CD4-positive, CD25-positive, alpha-beta regulatory T cell (primary cell): ENCODE measurements at regions not wholly inside any gene's neighbourhood (a gene's known extent, or its start where the extent isn't known, plus 50 kb on each side); places are given as distances from the start of the nearest gene placed in this dataset.

Experiments used
- ATAC-seq, 2 donors: fragments of 150-1000 bp; cut with Tn5 transposase; one replicate each; pipeline ENCODE4 v1.10.0; 2021; ENCODE audit warnings: low read depth in 2 of 2, moderate number of reproducible peaks in 2 of 2, moderate library complexity in 1 of 2
- DNase-seq, 3 donors: peaks; one replicate each; pipeline versions ENCODE4 v3.0.0 to v3.0.0-alpha.2; 2012 to 2022; ENCODE audit warnings: mixed read lengths in 1 of 3
- H3K27ac ChIP-seq: one replicate; pipeline ENCODE4 v1.7.0; 2013; ENCODE audit warnings: mild to moderate bottlenecking, low read length; ENCODE audit not compliant: insufficient read depth, poor library complexity, severe bottlenecking
- H3K27me3 ChIP-seq: one replicate; pipeline ENCODE4 v1.7.0; 2013; ENCODE audit warnings: low read length; ENCODE audit not compliant: control insufficient read depth, insufficient read depth
- H3K36me3 ChIP-seq: one replicate; pipeline ENCODE4 v1.7.0; 2013; ENCODE audit warnings: mild to moderate bottlenecking, low read length, moderate library complexity; ENCODE audit not compliant: control insufficient read depth, insufficient read depth
- H3K4me1 ChIP-seq: 2 replicates; pipeline ENCODE4 v1.7.0; 2013; ENCODE audit warnings: mild to moderate bottlenecking, low read length; ENCODE audit not compliant: insufficient read depth, control insufficient read depth, poor library complexity, severe bottlenecking
- H3K4me3 ChIP-seq: one replicate; pipeline ENCODE4 v1.7.0; 2013; ENCODE audit warnings: low read depth, mild to moderate bottlenecking, low read length, moderate library complexity
- H3K9me3 ChIP-seq, 2 experiments: 1 replicate in 1 of 2; 2 replicates in 1 of 2; pipeline ENCODE4 v1.7.0; 2013; ENCODE audit warnings: low read length in 2 of 2, mild to moderate bottlenecking in 1 of 2, moderate library complexity in 1 of 2; ENCODE audit not compliant: control insufficient read depth in 2 of 2
- H3K27ac Mint-ChIP-seq, 3 donors: one replicate each; pipeline ENCODE4 v1.8.0; 2020 to 2022; ENCODE audit warnings: mild to moderate bottlenecking in 3 of 3, mixed read lengths in 3 of 3, moderate library complexity in 2 of 3
- H3K27me3 Mint-ChIP-seq: one replicate; pipeline ENCODE4 v1.8.0; 2022; ENCODE audit warnings: mild to moderate bottlenecking, mixed read lengths
- H3K36me3 Mint-ChIP-seq: one replicate; pipeline ENCODE4 v1.8.0; 2020; ENCODE audit warnings: mixed read lengths
- H3K4me1 Mint-ChIP-seq, 4 donors: one replicate each; pipeline ENCODE4 v1.8.0; 2020 to 2022; ENCODE audit warnings: mixed read lengths in 4 of 4, mild to moderate bottlenecking in 1 of 4
- H3K4me3 Mint-ChIP-seq, 4 donors: one replicate each; pipeline ENCODE4 v1.8.0; 2020 to 2022; ENCODE audit warnings: mild to moderate bottlenecking in 4 of 4, mixed read lengths in 4 of 4, moderate library complexity in 3 of 4
- H3K9me3 Mint-ChIP-seq, 7 donors: one replicate each; pipeline ENCODE4 v1.8.0; 2020 to 2022; ENCODE audit warnings: mixed read lengths in 7 of 7, mild to moderate bottlenecking in 3 of 7, moderate library complexity in 2 of 7

GRCh38 chr10:59060852-59061251 lies 115.6 kb upstream of the PHYHIPL start:
- no peaks in the 10 kb centered on the region for H3K27me3 Mint-ChIP-seq
- no peaks in the 10 kb centered on the region for H3K27me3 ChIP-seq
- no peak overlapping the region for H3K27ac ChIP-seq
- no peaks in the 10 kb centered on the region for H3K36me3 ChIP-seq
- H3K4me3 Mint-ChIP-seq: no peak overlapping the region
- peaks cover 0 to 6% (median 4%) of the 10 kb centered on the region in 7 donors for H3K9me3 Mint-ChIP-seq
- H3K4me1 ChIP-seq: no peaks in the 10 kb centered on the region
- ATAC-seq (no peak), DNase-seq (no peak)
- H3K4me3 ChIP-seq: no peak overlapping the region
- H3K4me1 Mint-ChIP-seq: no peaks in the 10 kb centered on the region
- no peaks in the 10 kb centered on the region for H3K9me3 ChIP-seq
- no peaks in the 10 kb centered on the region for H3K36me3 Mint-ChIP-seq
- no peak overlapping the region for H3K27ac Mint-ChIP-seq

DNA sequence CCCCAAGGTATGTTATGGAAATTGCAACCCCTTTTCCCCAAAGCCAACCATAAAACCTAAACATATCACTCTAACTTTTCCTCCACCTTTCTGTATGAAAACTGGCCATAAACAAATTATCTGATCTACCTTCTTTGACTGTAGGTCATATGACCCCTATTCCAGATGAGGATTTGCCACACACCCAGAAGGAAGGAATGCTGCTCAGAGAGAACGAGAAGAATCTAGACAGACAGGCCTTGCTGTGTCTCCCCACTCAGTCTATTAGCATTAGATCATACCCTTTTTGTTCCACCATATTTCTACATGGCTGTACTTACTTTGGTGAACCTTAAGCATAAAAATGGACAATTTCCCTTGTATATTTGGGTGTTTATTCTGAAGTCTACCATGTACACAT lies 113.0 kb upstream of the PHYHIPL start:
- Mint-ChIP-seq H3K4me1 (no peaks in the 10 kb centered on the region), H3K9me3 (peaks cover 0 to 5% (median 2%) of the 10 kb centered on the region in 7 donors), H3K4me3 (no peak overlapping the region), H3K27me3 (no peaks in the 10 kb centered on the region), H3K27ac (no peak overlapping the region), H3K36me3 (no peaks in the 10 kb centered on the region)
- Histone ChIP-seq H3K27me3 (no peaks in the 10 kb centered on the region), H3K36me3 (no peaks in the 10 kb centered on the region), H3K9me3 (no peaks in the 10 kb centered on the region), H3K4me3 (no peak overlapping the region), H3K4me1 (no peaks in the 10 kb centered on the region), H3K27ac (no peak overlapping the region)
- ATAC-seq (no peak), DNase-seq (no peak)

DNA sequence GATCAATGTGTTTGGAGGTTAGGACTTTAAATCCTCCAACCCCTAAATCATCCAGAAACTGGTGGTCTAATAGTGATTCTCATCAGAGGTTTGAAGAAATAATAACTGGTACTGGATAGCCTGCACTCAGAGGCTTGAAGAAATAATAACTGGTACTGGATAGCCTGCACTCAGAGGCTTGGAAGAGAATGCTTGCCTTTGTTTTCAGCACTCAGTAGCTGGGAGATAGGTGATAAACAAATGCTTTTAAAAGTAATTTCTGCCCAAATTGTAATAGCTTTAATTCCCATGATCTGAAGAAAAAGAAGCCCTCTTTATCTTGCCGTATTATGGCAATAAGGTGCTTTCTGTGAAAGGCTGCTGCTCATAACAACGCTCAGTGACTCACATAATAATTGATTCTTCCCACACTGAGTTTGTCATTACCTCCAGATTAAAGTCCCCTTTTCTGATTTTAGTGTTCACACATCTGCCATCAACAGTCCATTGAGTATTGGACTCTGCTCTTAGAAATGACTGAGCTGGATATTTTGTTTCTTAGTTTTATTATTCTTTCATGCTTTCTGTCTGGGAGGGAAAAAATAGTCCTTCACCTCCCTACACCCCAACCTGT lies 112.3 kb upstream of the PHYHIPL start:
- no peaks in the 10 kb centered on the region for H3K27me3 ChIP-seq
- H3K9me3 ChIP-seq: no peaks in the 10 kb centered on the region
- no peak overlapping the region for H3K4me3 ChIP-seq
- DNase-seq (no peak), ATAC-seq (no peak)
- no peaks in the 10 kb centered on the region for H3K4me1 Mint-ChIP-seq
- no peaks in the 10 kb centered on the region for H3K27me3 Mint-ChIP-seq
- no peaks in the 10 kb centered on the region for H3K36me3 Mint-ChIP-seq
- no peaks in the 10 kb centered on the region for H3K36me3 ChIP-seq
- H3K9me3 Mint-ChIP-seq: peaks cover 0 to 6% (median 2%) of the 10 kb centered on the region in 7 donors
- no peaks in the 10 kb centered on the region for H3K4me1 ChIP-seq
- no peak overlapping the region for H3K27ac ChIP-seq
- no peak overlapping the region for H3K27ac Mint-ChIP-seq
- H3K4me3 Mint-ChIP-seq: no peak overlapping the region

- Mint-ChIP-seq H3K4me3 (no peak overlapping the region), H3K4me1 (no peaks in the 10 kb centered on the region), H3K36me3 (no peaks in the 10 kb centered on the region), H3K27me3 (no peaks in the 10 kb centered on the region), H3K27ac (no peak overlapping the region), H3K9me3 (peaks cover 0 to 7% (median 3%) of the 10 kb centered on the region in 7 donors)
- H3K27me3 ChIP-seq: no peaks in the 10 kb centered on the region
- no peak for DNase-seq
- ATAC-seq: no peak
- no peak overlapping the region for H3K4me3 ChIP-seq
- no peak overlapping the region for H3K27ac ChIP-seq
- H3K36me3 ChIP-seq: no peaks in the 10 kb centered on the region
- H3K4me1 ChIP-seq: no peaks in the 10 kb centered on the region
- H3K9me3 ChIP-seq: no peaks in the 10 kb centered on the region
Observed at GRCh38 chr10:59064759-59065539, 111.5 kb upstream of the PHYHIPL start.

- no peaks in the 10 kb centered on the region for H3K27me3 ChIP-seq
- Mint-ChIP-seq H3K4me1 (no peaks in the 10 kb centered on the region), H3K9me3 (peaks cover 0 to 9% (median 6%) of the 10 kb centered on the region in 7 donors)
Observed at GRCh38 chr10:59068581-59069191, 107.8 kb upstream of the PHYHIPL start.

GRCh38 chr10:59072038-59072437 lies 104.4 kb upstream of the PHYHIPL start:
- Histone ChIP-seq H3K4me1 (no peaks in the 10 kb centered on the region), H3K9me3 (no peaks in the 10 kb centered on the region), H3K27me3 (no peaks in the 10 kb centered on the region), H3K36me3 (no peaks in the 10 kb centered on the region), H3K4me3 (no peak overlapping the region), H3K27ac (no peak overlapping the region)
- no peak for DNase-seq
- no peak overlapping the region for H3K4me3 Mint-ChIP-seq
- no peaks in the 10 kb centered on the region for H3K4me1 Mint-ChIP-seq
- H3K27ac Mint-ChIP-seq: no peak overlapping the region
- H3K27me3 Mint-ChIP-seq: no peaks in the 10 kb centered on the region
- no peak for ATAC-seq
- H3K9me3 Mint-ChIP-seq: peaks cover 0 to 6% (median 4%) of the 10 kb centered on the region in 7 donors
- H3K36me3 Mint-ChIP-seq: no peaks in the 10 kb centered on the region

More at GRCh38 chr10:59068581-59069191, 107.8 kb upstream of the PHYHIPL start:
- H3K9me3 ChIP-seq: no peaks in the 10 kb centered on the region
- no peak overlapping the region for H3K4me3 ChIP-seq
- Mint-ChIP-seq H3K27ac (no peak overlapping the region), H3K27me3 (no peaks in the 10 kb centered on the region), H3K36me3 (no peaks in the 10 kb centered on the region), H3K4me3 (no peak overlapping the region)
- ATAC-seq (no peak), DNase-seq (no peak)
- H3K4me1 ChIP-seq: no peaks in the 10 kb centered on the region
- no peaks in the 10 kb centered on the region for H3K36me3 ChIP-seq
- no peak overlapping the region for H3K27ac ChIP-seq

DNA sequence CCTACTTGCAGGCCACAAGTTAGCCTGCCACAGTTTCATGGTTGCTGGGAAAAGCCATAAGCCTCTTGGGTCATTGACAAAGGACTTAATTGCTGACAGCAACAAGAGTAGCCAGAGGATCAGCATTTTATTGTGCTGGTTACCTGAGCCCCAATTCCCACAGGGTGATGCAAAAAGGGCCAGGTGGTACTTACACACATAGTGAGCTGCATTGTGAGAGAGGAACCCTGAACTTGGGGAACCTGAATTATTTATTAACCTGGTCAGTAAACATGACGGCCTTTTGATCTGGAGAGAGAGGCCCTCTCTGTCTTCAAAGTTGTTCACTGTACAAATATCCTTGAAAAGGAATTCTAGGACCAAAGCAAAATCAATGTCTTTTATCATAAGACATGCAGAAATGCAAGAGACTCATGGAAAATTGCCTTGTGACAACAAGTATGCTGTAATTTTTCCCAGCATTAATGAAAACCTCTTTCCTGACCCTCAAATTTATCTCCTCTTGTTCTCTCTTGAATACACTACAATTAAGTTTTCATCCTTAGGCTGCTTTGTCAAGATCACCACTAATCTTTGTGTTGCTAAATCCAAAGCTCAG lies 102.9 kb upstream of the PHYHIPL start:
- H3K36me3 Mint-ChIP-seq: no peaks in the 10 kb centered on the region

More for the DNA sequence above, 102.9 kb upstream of the PHYHIPL start:
- no peaks in the 10 kb centered on the region for H3K27me3 Mint-ChIP-seq
- peaks cover 0 to 6% (median 4%) of the 10 kb centered on the region in 7 donors for H3K9me3 Mint-ChIP-seq
- no peak overlapping the region for H3K27ac Mint-ChIP-seq
- DNase-seq (no peak), ATAC-seq (no peak)
- no peak overlapping the region for H3K4me3 Mint-ChIP-seq
- Histone ChIP-seq H3K9me3 (no peaks in the 10 kb centered on the region), H3K36me3 (no peaks in the 10 kb centered on the region), H3K4me3 (no peak overlapping the region), H3K27ac (no peak overlapping the region), H3K27me3 (no peaks in the 10 kb centered on the region), H3K4me1 (no peaks in the 10 kb centered on the region)
- no peaks in the 10 kb centered on the region for H3K4me1 Mint-ChIP-seq
